SU-DHL-6 (cell line): ENCODE measurements at regions not wholly inside any gene's neighbourhood (a gene's known extent, or its start where the extent isn't known, plus 50 kb on each side); places are given as distances from the start of the nearest gene placed in this dataset.

ENCODE experiments used
- CTCF ChIP-seq: fragments of 200-600 bp; sonication (generic); IDR thresholded peaks from one replicate; pipeline ENCODE4 v1.5.1; 2017; ENCODE audit warnings: antibody characterized with exemption, mild to moderate bottlenecking, low read length, moderate library complexity; ENCODE audit not compliant: insufficient read depth, poor library complexity, severe bottlenecking
- EZH2phosphoT487 ChIP-seq: fragments of 200-600 bp; sonication (generic), shearing (Covaris generic); conservative IDR thresholded peaks from 2 replicates; pipeline ENCODE4 v1.6.1; 2018; ENCODE audit warnings: mild to moderate bottlenecking, antibody characterized with exemption, low read length, moderate library complexity, mixed read lengths

GRCh38 chr4:151908734-151909497 is 148.1 kb upstream of the GATB start:
- TF ChIP-seq CTCF (no peak), EZH2phosphoT487 (no peak)
